OCI-LY7 (cell line): ENCODE measurements at regions not wholly inside any gene's neighbourhood (a gene's known extent, or its start where the extent isn't known, plus 50 kb on each side); places are given as distances from the start of the nearest gene placed in this dataset.

ENCODE experiments used
- BruUV-seq: library from RNA; stranded (reverse); fragments of 400-500 nt; replicated peaks from 2 replicates; lab custom pipeline; 2021; lab: Mats Ljungman, UMichigan
- CTCF ChIA-PET: fragments of 300-600 bp; sonication (Branson Sonifier 250); formaldehyde crosslinking; loops from one replicate; lab custom pipeline; 2022; ENCODE audit warnings: antibody characterized with exemption; ENCODE audit not compliant: unreplicated experiment; lab: Charles Lee
- POLR2A ChIA-PET: fragments of 300-600 bp; sonication (Branson Sonifier 250); formaldehyde crosslinking; loops from one replicate; lab custom pipeline; 2022; ENCODE audit warnings: antibody characterized with exemption; lab: Charles Lee
- DNase-seq: peaks from one replicate; pipeline ENCODE4 v3.0.0-alpha.2; 2015; ENCODE audit warnings: low spot score
- H2AFZ ChIP-seq: fragments of 200-600 bp; sonication (generic), shearing (Covaris generic); 2 replicates; pipeline ENCODE4 v1.6.1; 2014; ENCODE audit warnings: mild to moderate bottlenecking, antibody characterized with exemption, low read length, moderate library complexity
- H3K27ac ChIP-seq: fragments of 200-600 bp; sonication (generic); 2 replicates; pipeline ENCODE4 v1.5.1; 2014; ENCODE audit warnings: mixed run types, low read depth, mild to moderate bottlenecking, moderate library complexity, low read length, inconsistent platforms; ENCODE audit not compliant: poor library complexity, severe bottlenecking
- H3K36me3 ChIP-seq: fragments of 200-600 bp; sonication (generic); 2 replicates; pipeline ENCODE4 v1.6.1; 2014; ENCODE audit warnings: mild to moderate bottlenecking, antibody characterized with exemption, low read length, moderate library complexity, mixed read lengths; ENCODE audit not compliant: insufficient read depth
- H3K4me1 ChIP-seq: fragments of 200-600 bp; sonication (generic); 2 replicates; pipeline ENCODE4 v1.5.1; 2014; ENCODE audit warnings: mild to moderate bottlenecking, low read length; ENCODE audit not compliant: insufficient read depth, poor library complexity, severe bottlenecking
- H3K4me2 ChIP-seq: fragments of 200-600 bp; sonication (generic); 2 replicates; pipeline ENCODE4 v1.6.1; 2014; ENCODE audit warnings: mild to moderate bottlenecking, low read length
- H3K4me3 ChIP-seq: fragments of 200-600 bp; sonication (generic); 2 replicates; pipeline ENCODE4 v1.5.1; 2014; ENCODE audit warnings: mild to moderate bottlenecking, low read depth, low read length; ENCODE audit not compliant: poor library complexity, severe bottlenecking
- H3K79me2 ChIP-seq: fragments of 200-600 bp; sonication (generic); 2 replicates; pipeline ENCODE4 v1.6.1; 2016; ENCODE audit warnings: low read depth, mild to moderate bottlenecking, low read length, moderate library complexity, mixed read lengths; ENCODE audit not compliant: insufficient read depth
- H3K9me2 ChIP-seq: fragments of 200-600 bp; sonication (generic); 2 replicates; pipeline ENCODE4 v1.6.1; 2016; ENCODE audit warnings: mild to moderate bottlenecking, low read length, mixed read lengths; ENCODE audit not compliant: insufficient read depth
- H3K9me3 ChIP-seq: fragments of 200-600 bp; sonication (generic); 2 replicates; pipeline ENCODE4 v1.6.1; 2014; ENCODE audit warnings: mild to moderate bottlenecking, mixed run types, low read length, mixed read lengths
- H4K20me1 ChIP-seq: fragments of 200-600 bp; sonication (generic); 2 replicates; pipeline ENCODE4 v1.6.1; 2014; ENCODE audit warnings: mild to moderate bottlenecking, antibody characterized with exemption, low read length, moderate library complexity, mixed read lengths; ENCODE audit not compliant: insufficient read depth
- EZH2phosphoT487 ChIP-seq: fragments of 200-600 bp; sonication (generic); IDR thresholded peaks from 2 replicates; pipeline ENCODE4 v1.6.1; 2018; ENCODE audit warnings: low read depth, borderline replicate concordance, mild to moderate bottlenecking, mixed run types, antibody characterized with exemption, low read length, moderate library complexity, mixed read lengths
- intact Hi-C: fragments of 100-400 bp; cut with micrococcal nuclease; formaldehyde crosslinking; loops from one replicate; pipeline ENCODE4 v1.10.0; 2022; ENCODE audit not compliant: unreplicated experiment
- TF ChIP-seq, protein P1 (sequence below): fragments of 200-600 bp; sonication (generic); conservative IDR thresholded peaks from 2 replicates; pipeline ENCODE4 v1.5.1; 2014; ENCODE audit warnings: mild to moderate bottlenecking, antibody characterized with exemption, low read length, moderate library complexity, mixed read lengths

DNA sequence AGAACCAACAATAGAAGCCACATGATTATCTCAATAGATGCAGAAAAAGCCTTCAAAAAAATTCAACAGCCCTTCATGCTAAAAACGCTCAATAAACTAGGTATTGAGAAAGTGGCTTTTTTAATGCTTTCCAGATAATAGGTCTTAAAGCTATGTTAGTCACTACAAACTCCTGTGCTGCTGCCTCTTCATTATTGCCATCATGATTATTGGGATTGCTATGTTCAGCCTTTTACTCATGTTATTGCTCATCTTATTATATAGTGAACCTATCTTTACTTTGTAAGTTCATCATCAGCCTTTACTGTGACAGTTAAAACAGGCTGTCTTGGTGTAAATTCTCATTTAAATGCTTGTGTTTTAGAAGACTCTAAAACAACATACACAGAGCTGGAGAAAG, 1557.2 kb upstream of the ZEB2 start:
- BruUV-seq, result no TSS peak
- Histone ChIP-seq H3K9me3 (no peaks in the 10 kb centered on the region), H3K4me1 (no peaks in the 10 kb centered on the region), H3K9me2 (no peaks in the 10 kb centered on the region), H3K4me3 (no peak overlapping the region), H3K36me3 (no peaks in the 10 kb centered on the region), H3K27ac (no peak overlapping the region), H4K20me1 (no peaks in the 10 kb centered on the region), H2AFZ (no peak overlapping the region), H3K4me2 (no peak overlapping the region), H3K79me2 (no peaks in the 10 kb centered on the region)
- intact Hi-C loops, result no loop called here
- TF ChIP-seq EZH2phosphoT487, result no peak
- TF ChIP-seq, protein P1, sequence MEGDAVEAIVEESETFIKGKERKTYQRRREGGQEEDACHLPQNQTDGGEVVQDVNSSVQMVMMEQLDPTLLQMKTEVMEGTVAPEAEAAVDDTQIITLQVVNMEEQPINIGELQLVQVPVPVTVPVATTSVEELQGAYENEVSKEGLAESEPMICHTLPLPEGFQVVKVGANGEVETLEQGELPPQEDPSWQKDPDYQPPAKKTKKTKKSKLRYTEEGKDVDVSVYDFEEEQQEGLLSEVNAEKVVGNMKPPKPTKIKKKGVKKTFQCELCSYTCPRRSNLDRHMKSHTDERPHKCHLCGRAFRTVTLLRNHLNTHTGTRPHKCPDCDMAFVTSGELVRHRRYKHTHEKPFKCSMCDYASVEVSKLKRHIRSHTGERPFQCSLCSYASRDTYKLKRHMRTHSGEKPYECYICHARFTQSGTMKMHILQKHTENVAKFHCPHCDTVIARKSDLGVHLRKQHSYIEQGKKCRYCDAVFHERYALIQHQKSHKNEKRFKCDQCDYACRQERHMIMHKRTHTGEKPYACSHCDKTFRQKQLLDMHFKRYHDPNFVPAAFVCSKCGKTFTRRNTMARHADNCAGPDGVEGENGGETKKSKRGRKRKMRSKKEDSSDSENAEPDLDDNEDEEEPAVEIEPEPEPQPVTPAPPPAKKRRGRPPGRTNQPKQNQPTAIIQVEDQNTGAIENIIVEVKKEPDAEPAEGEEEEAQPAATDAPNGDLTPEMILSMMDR, result no peak
- POLR2A ChIA-PET, result no interaction called here
- CTCF ChIA-PET, result no interaction called here
- DNase-seq, result no peak

DNA sequence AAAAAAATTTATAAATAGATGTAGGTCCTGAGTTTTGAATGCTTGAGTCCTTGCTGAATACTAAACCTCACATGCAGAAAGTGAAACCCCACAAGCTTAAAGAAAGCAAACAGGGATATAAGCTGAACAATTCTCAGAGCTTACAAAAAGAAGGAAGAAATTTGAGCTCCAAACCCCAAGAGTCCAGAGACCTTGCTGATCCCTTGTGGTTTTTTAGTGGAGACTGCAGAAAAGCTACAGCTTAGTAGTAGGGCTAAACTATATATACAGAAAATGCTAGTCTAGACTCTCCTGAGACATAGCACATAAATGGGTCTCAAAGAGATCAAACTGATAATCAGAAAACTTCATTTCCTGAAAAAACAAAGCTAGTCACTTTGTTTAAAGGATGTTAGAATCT, 1548.1 kb upstream of the ZEB2 start:
- DNase-seq, result no peak
- ChIA-PET POLR2A (no interaction called here), CTCF (no interaction called here)
- no peak overlapping the region for H2AFZ ChIP-seq
- no peaks in the 10 kb centered on the region for H3K36me3 ChIP-seq
- H3K4me3 ChIP-seq, result no peak overlapping the region
- H3K9me3 ChIP-seq, result no peaks in the 10 kb centered on the region
- TF ChIP-seq EZH2phosphoT487, result no peak
- TF ChIP-seq, protein P1, result no peak
- H4K20me1 ChIP-seq, result no peaks in the 10 kb centered on the region
- no peaks in the 10 kb centered on the region for H3K79me2 ChIP-seq
- intact Hi-C loops, result no loop called here
- no TSS peak for BruUV-seq
- no peak overlapping the region for H3K27ac ChIP-seq
- no peak overlapping the region for H3K4me2 ChIP-seq
- no peaks in the 10 kb centered on the region for H3K4me1 ChIP-seq
- no peaks in the 10 kb centered on the region for H3K9me2 ChIP-seq

DNA sequence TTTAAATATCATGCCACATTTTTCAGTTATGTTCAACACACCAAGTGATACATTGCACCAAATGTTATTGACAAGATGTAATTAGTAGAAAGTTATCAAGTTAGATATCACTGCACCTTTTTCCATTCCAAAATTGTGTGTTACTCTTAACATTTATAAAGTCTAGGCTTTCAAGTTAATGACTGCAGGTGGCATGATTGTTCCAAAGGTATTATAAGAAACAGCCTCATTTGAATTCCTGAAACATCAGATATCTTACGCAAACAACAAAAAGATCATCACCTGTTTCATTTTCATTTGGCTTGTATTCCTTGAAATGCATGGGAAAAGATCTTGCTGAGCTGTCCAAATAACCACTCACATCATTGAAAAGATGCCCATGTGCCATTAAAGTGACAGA, 1528.2 kb upstream of the ZEB2 start:
- H3K36me3 ChIP-seq, result no peaks in the 10 kb centered on the region
- ChIA-PET POLR2A (interaction anchor here (0.7 to 1.3 kb wide), 2 partner anchors 12 to 1317 kb away, joined by 3 to 4 read pairs; no protein-coding TSS in a partner anchor), CTCF (no interaction called here)
- no peaks in the 10 kb centered on the region for H3K9me2 ChIP-seq
- H3K4me1 ChIP-seq, result no peaks in the 10 kb centered on the region
- no TSS peak for BruUV-seq
- DNase-seq, result no peak
- H2AFZ ChIP-seq, result no peak overlapping the region
- intact Hi-C loops, result no loop called here
- H3K9me3 ChIP-seq, result no peaks in the 10 kb centered on the region
- TF ChIP-seq EZH2phosphoT487, result no peak
- TF ChIP-seq, protein P1, result no peak
- no peak overlapping the region for H3K4me2 ChIP-seq
- no peak overlapping the region for H3K27ac ChIP-seq
- H4K20me1 ChIP-seq, result no peaks in the 10 kb centered on the region
- no peaks in the 10 kb centered on the region for H3K79me2 ChIP-seq
- no peak overlapping the region for H3K4me3 ChIP-seq
